ENCODE measurements at regions not wholly inside any gene's neighbourhood (a gene's known extent, or its start where the extent isn't known, plus 50 kb on each side); places are given as distances from the start of the nearest gene placed in this dataset.

DNA sequence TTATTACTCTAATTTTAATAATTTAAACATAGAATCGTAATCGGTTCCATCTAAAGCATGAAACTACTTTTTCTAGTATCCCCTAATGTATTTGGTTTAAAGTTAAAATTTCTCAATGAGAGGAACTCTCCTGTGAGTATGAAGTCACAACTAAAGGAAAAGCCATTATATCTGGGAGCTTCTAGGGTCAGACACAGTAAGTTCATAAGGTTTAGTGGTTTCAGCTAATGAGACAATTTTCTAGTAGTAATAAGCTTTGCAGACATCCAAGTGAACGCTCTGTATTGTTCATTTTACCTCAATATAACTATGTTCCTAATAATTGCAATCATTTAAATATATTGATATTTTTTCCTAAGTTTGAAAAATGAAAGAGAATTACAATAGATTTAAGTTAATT lies 364.4 kb upstream of the CDH9 start:
- TF ChIP-seq, protein P1, sequence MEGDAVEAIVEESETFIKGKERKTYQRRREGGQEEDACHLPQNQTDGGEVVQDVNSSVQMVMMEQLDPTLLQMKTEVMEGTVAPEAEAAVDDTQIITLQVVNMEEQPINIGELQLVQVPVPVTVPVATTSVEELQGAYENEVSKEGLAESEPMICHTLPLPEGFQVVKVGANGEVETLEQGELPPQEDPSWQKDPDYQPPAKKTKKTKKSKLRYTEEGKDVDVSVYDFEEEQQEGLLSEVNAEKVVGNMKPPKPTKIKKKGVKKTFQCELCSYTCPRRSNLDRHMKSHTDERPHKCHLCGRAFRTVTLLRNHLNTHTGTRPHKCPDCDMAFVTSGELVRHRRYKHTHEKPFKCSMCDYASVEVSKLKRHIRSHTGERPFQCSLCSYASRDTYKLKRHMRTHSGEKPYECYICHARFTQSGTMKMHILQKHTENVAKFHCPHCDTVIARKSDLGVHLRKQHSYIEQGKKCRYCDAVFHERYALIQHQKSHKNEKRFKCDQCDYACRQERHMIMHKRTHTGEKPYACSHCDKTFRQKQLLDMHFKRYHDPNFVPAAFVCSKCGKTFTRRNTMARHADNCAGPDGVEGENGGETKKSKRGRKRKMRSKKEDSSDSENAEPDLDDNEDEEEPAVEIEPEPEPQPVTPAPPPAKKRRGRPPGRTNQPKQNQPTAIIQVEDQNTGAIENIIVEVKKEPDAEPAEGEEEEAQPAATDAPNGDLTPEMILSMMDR (IDR thresholded peaks at IDR 0.05; ENCODE audit: insufficient read depth, low read length): no peak
- TF ChIP-seq GABPA (IDR thresholded peaks at IDR 0.05; ENCODE audit: low read depth): no peak

All from HL-60 (cell line).